ENCODE measurements at regions not wholly inside any gene's neighbourhood (a gene's known extent, or its start where the extent isn't known, plus 50 kb on each side); places are given as distances from the start of the nearest gene placed in this dataset.
"Not testable (repeated sequence)": the region's sequence is repeated elsewhere in the genome, so short reads cannot be mapped to it uniquely, and the experiment has no call there.

GRCh38 chr20:52049001-52049731 lies 142.4 kb downstream of the ZFP64 start:
- DNase-seq = no peak

GRCh38 chr20:52047811-52048764 lies 143.5 kb downstream of the ZFP64 start:
- peak; percentile 35 for DNase-seq

GRCh38 chr20:52041966-52042365 lies 149.6 kb downstream of the ZFP64 start:
- DNase-seq = no peak

- no peak for DNase-seq
These were observed 151.8 kb downstream of the ZFP64 start for GRCh38 chr20:52039790-52040189.

- DNase-seq = not testable (repeated sequence)
These were observed 152.9 kb downstream of the ZFP64 start for GRCh38 chr20:52038632-52039031.

GRCh38 chr20:52037370-52037769 lies 154.2 kb downstream of the ZFP64 start:
- no peak for DNase-seq

GRCh38 chr20:52035977-52036376 lies 155.6 kb downstream of the ZFP64 start:
- no peak for DNase-seq

- DNase-seq = no peak
These were observed 156.1 kb downstream of the ZFP64 start for GRCh38 chr20:52035498-52035897.

GRCh38 chr20:52034581-52034980 lies 157.0 kb downstream of the ZFP64 start:
- no peak for DNase-seq

- DNase-seq = no peak
These were observed 158.3 kb downstream of the ZFP64 start for GRCh38 chr20:52033313-52033712.

- DNase-seq = not testable (repeated sequence)
These were observed 159.3 kb downstream of the ZFP64 start for GRCh38 chr20:52032304-52032683.

GRCh38 chr20:52031563-52032303 lies 159.8 kb downstream of the ZFP64 start:
- DNase-seq = peak; percentile 25

- DNase-seq = no peak
These were observed 160.4 kb downstream of the ZFP64 start for GRCh38 chr20:52031206-52031562.

- not testable (repeated sequence) for DNase-seq
These were observed 162.4 kb downstream of the ZFP64 start for GRCh38 chr20:52029129-52029528.

- no peak for DNase-seq
These were observed 165.6 kb downstream of the ZFP64 start for GRCh38 chr20:52025938-52026337.

- no peak for DNase-seq
These were observed 172.3 kb downstream of the ZFP64 start for GRCh38 chr20:52019313-52019712.

- DNase-seq = no peak
These were observed 173.8 kb downstream of the ZFP64 start for GRCh38 chr20:52017669-52018317.

GRCh38 chr20:52016022-52016421 lies 175.6 kb downstream of the ZFP64 start:
- no peak for DNase-seq

GRCh38 chr20:52015155-52015554 lies 176.4 kb downstream of the ZFP64 start:
- no peak for DNase-seq

GRCh38 chr20:52012079-52012478 lies 179.5 kb downstream of the ZFP64 start:
- no peak for DNase-seq

- DNase-seq = no peak
These were observed 180.5 kb downstream of the ZFP64 start for GRCh38 chr20:52011093-52011492.

- no peak for DNase-seq
These were observed 181.0 kb downstream of the ZFP64 start for GRCh38 chr20:52010541-52010940.

- DNase-seq = no peak
These were observed 182.7 kb downstream of the ZFP64 start for GRCh38 chr20:52008874-52009273.
